ENCODE measurements at regions not wholly inside any gene's neighbourhood (a gene's known extent, or its start where the extent isn't known, plus 50 kb on each side); places are given as distances from the start of the nearest gene placed in this dataset.

GRCh38 chr1:192005976-192006375, 152.3 kb upstream of the RGS18 start:
- TF ChIP-seq CTCF (IDR thresholded peaks at IDR 0.05), result no peak
- H3K4me3 ChIP-seq, result no peak overlapping the region
- intact Hi-C loops (cut with DNase I), result no loop called here
- ATAC-seq (no peak), DNase-seq (no peak)
- no peaks in the 10 kb centered on the region for H3K9me3 ChIP-seq
- WGBS, 3 donors, result 41 to 63% (median 44%) methylated on average over 3 of the region's 3 CpGs
- no peak overlapping the region for H3K27ac ChIP-seq
- no peaks in the 10 kb centered on the region for H3K4me1 ChIP-seq
- no peaks in the 10 kb centered on the region for H3K36me3 ChIP-seq (ENCODE audit: insufficient read depth in 1 of 2, low read depth in 1 of 2)
- H3K27me3 ChIP-seq (ENCODE audit: insufficient read depth in 3 of 3, low read length in 2 of 3), result no peaks in the 10 kb centered on the region

GRCh38 chr1:192008281-192008825, 149.9 kb upstream of the RGS18 start:
- Histone ChIP-seq H3K4me3 (no peak overlapping the region), H3K9me3 (no peaks in the 10 kb centered on the region), H3K36me3 (ENCODE audit: insufficient read depth in 1 of 2, low read depth in 1 of 2) (no peaks in the 10 kb centered on the region), H3K27me3 (ENCODE audit: insufficient read depth in 3 of 3, low read length in 2 of 3) (no peaks in the 10 kb centered on the region), H3K27ac (no peak overlapping the region), H3K4me1 (no peaks in the 10 kb centered on the region)
- ATAC-seq, result no peak
- no peak for TF ChIP-seq CTCF (IDR thresholded peaks at IDR 0.05)
- no peak for DNase-seq
- 68 to 75% (median 69%) methylated on average over 1 of the region's 1 CpG for WGBS, 3 donors
- intact Hi-C loops (cut with DNase I), result no loop called here

GRCh38 chr1:192010406-192010805, 147.9 kb upstream of the RGS18 start:
- intact Hi-C loops (cut with DNase I), result no loop called here
- H3K4me1 ChIP-seq, result no peaks in the 10 kb centered on the region
- no peak overlapping the region for H3K4me3 ChIP-seq
- no peaks in the 10 kb centered on the region for H3K9me3 ChIP-seq
- no peak for ATAC-seq
- no peaks in the 10 kb centered on the region for H3K27me3 ChIP-seq (ENCODE audit: insufficient read depth in 3 of 3, low read length in 2 of 3)
- TF ChIP-seq CTCF (IDR thresholded peaks at IDR 0.05), result no peak
- no peaks in the 10 kb centered on the region for H3K36me3 ChIP-seq (ENCODE audit: insufficient read depth in 1 of 2, low read depth in 1 of 2)
- H3K27ac ChIP-seq, result no peak overlapping the region
- 91 to 98% (median 94%) methylated on average over 1 of the region's 1 CpG for WGBS, 3 donors
- no peak for DNase-seq

- intact Hi-C loops (cut with DNase I), result no loop called here
- Histone ChIP-seq H3K27ac (no peak overlapping the region), H3K4me1 (no peaks in the 10 kb centered on the region), H3K9me3 (no peaks in the 10 kb centered on the region), H3K27me3 (ENCODE audit: insufficient read depth in 3 of 3, low read length in 2 of 3) (no peaks in the 10 kb centered on the region), H3K36me3 (ENCODE audit: insufficient read depth in 1 of 2, low read depth in 1 of 2) (no peaks in the 10 kb centered on the region), H3K4me3 (no peak overlapping the region)
- ATAC-seq (no peak), DNase-seq (no peak)
- 93 to 95% (median 94%) methylated on average over 11 of the region's 11 CpGs for WGBS, 3 donors
- no peak for TF ChIP-seq CTCF (IDR thresholded peaks at IDR 0.05)
Measured at GRCh38 chr1:192011525-192011924, 146.7 kb upstream of the RGS18 start.

- ATAC-seq (no peak), DNase-seq (no peak)
- intact Hi-C loops (cut with DNase I), result no loop called here
- Histone ChIP-seq H3K27me3 (ENCODE audit: insufficient read depth in 3 of 3, low read length in 2 of 3) (no peaks in the 10 kb centered on the region), H3K4me3 (no peak overlapping the region), H3K4me1 (no peaks in the 10 kb centered on the region), H3K36me3 (ENCODE audit: insufficient read depth in 1 of 2, low read depth in 1 of 2) (no peaks in the 10 kb centered on the region), H3K9me3 (peaks cover 6% of the 10 kb centered on the region), H3K27ac (no peak overlapping the region)
- TF ChIP-seq CTCF (IDR thresholded peaks at IDR 0.05), result no peak
- WGBS, 3 donors, result 90 to 94% (median 92%) methylated on average over 3 of the region's 3 CpGs
Measured at GRCh38 chr1:192022827-192023226, 135.4 kb upstream of the RGS18 start.

Data from psoas muscle (tissue), 7 donors.